ENCODE measurements at regions not wholly inside any gene's neighbourhood (a gene's known extent, or its start where the extent isn't known, plus 50 kb on each side); places are given as distances from the start of the nearest gene placed in this dataset.

DNA sequence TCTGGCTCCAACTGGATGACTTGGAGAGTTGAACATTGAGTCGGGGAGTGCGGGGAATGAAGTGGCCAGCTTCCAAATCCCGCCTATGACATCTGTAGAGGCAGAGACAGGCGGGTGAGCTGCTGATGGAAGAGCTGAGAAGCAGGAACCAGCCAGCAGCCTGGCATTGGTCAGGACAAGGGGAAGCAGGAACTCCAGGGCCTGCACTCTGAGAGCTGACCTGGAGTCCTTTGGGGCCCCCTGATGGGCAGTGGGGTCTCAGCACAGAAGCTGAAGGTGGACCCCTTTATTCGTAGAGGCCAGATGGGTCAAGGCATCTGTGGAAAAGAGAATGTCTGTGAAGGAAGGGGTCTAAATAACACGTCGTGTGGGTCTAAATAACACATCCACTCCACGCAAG is 57.0 kb downstream of the SEC61G start:
- Histone ChIP-seq H3K4me1 (ENCODE audit: insufficient read depth, low read length) (no peaks in the 10 kb centered on the region), H3K9ac (ENCODE audit: low read depth, low read length) (no peak overlapping the region), H3K9me3 (ENCODE audit: insufficient read depth, low read depth, low read length) (no peaks in the 10 kb centered on the region), H3K36me3 (ENCODE audit: insufficient read depth, low read depth, low read length) (no peaks in the 10 kb centered on the region), H3K4me3 (ENCODE audit: low read length) (no peak overlapping the region), H3K27me3 (ENCODE audit: insufficient read depth, low read length) (no peaks in the 10 kb centered on the region), H3K27ac (ENCODE audit: low read length) (no peak overlapping the region)

GRCh38 chr7:54699715-54700114 is 59.3 kb downstream of the SEC61G start:
- no peaks in the 10 kb centered on the region for H3K36me3 ChIP-seq (ENCODE audit: insufficient read depth, low read depth, low read length)
- no peaks in the 10 kb centered on the region for H3K9me3 ChIP-seq (ENCODE audit: insufficient read depth, low read depth, low read length)

DNA sequence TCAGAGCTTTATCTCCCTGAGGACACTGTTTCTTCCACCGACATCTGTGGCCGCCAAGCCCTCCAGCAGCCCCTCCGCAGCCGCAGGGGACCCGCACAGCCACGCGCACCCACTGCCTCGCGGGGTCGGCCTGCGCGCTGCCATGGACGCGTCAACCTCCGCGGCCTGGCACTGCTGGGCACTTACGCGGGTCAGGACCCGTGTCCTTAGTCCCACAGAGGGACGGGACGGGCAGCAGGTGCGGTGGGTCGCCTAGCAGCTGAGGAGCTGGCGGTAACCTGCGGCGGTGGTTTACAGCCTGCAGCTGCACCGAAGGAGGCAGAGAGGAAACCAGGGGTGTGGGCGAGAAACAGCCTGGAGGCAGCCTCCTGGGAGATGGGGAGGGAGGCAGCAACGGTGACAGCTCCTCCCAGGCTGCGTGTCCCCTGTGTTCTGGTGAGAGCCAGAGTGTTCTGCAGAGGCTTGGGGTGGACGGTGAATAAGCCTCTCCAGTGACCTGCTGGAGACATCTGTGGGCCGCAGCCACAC is 61.3 kb downstream of the SEC61G start:
- H3K9ac ChIP-seq (ENCODE audit: low read depth, low read length), result no peak overlapping the region
- no peak overlapping the region for H3K27ac ChIP-seq (ENCODE audit: low read length)
- no peaks in the 10 kb centered on the region for H3K36me3 ChIP-seq (ENCODE audit: insufficient read depth, low read depth, low read length)
- H3K9me3 ChIP-seq (ENCODE audit: insufficient read depth, low read depth, low read length), result no peaks in the 10 kb centered on the region
- no peaks in the 10 kb centered on the region for H3K27me3 ChIP-seq (ENCODE audit: insufficient read depth, low read length)
- H3K4me3 ChIP-seq (ENCODE audit: low read length), result no peak overlapping the region
- no peaks in the 10 kb centered on the region for H3K4me1 ChIP-seq (ENCODE audit: insufficient read depth, low read length)

More at GRCh38 chr7:54699715-54700114, 59.3 kb downstream of the SEC61G start:
- Histone ChIP-seq H3K27me3 (ENCODE audit: insufficient read depth, low read length) (no peaks in the 10 kb centered on the region), H3K4me1 (ENCODE audit: insufficient read depth, low read length) (no peaks in the 10 kb centered on the region), H3K9ac (ENCODE audit: low read depth, low read length) (no peak overlapping the region), H3K4me3 (ENCODE audit: low read length) (no peak overlapping the region), H3K27ac (ENCODE audit: low read length) (no peak overlapping the region)

- no peak overlapping the region for H3K9ac ChIP-seq (ENCODE audit: low read depth, low read length)
- H3K4me1 ChIP-seq (ENCODE audit: insufficient read depth, low read length), result peaks cover 10% of the 10 kb centered on the region; the same call in 1 of the 2 replicates
- H3K9me3 ChIP-seq (ENCODE audit: insufficient read depth, low read depth, low read length), result no peaks in the 10 kb centered on the region
- no peaks in the 10 kb centered on the region for H3K36me3 ChIP-seq (ENCODE audit: insufficient read depth, low read depth, low read length)
- H3K27ac ChIP-seq (ENCODE audit: low read length), result no peak overlapping the region
- no peak overlapping the region for H3K4me3 ChIP-seq (ENCODE audit: low read length)
- H3K27me3 ChIP-seq (ENCODE audit: insufficient read depth, low read length), result no peaks in the 10 kb centered on the region
Measured at GRCh38 chr7:54690892-54691291, 68.1 kb downstream of the SEC61G start.

- no peak overlapping the region for H3K9ac ChIP-seq (ENCODE audit: low read depth, low read length)
- no peak overlapping the region for H3K4me3 ChIP-seq (ENCODE audit: low read length)
- no peak overlapping the region for H3K27ac ChIP-seq (ENCODE audit: low read length)
- H3K27me3 ChIP-seq (ENCODE audit: insufficient read depth, low read length), result no peaks in the 10 kb centered on the region
- peaks cover 10% of the 10 kb centered on the region; the same call in 1 of the 2 replicates for H3K4me1 ChIP-seq (ENCODE audit: insufficient read depth, low read length)
- H3K36me3 ChIP-seq (ENCODE audit: insufficient read depth, low read depth, low read length), result no peaks in the 10 kb centered on the region
- no peaks in the 10 kb centered on the region for H3K9me3 ChIP-seq (ENCODE audit: insufficient read depth, low read depth, low read length)
Measured at GRCh38 chr7:54690050-54690443, 69.0 kb downstream of the SEC61G start.

GRCh38 chr7:54689394-54690049 is 69.5 kb downstream of the SEC61G start:
- H3K4me1 ChIP-seq (ENCODE audit: insufficient read depth, low read length), result peaks cover 10% of the 10 kb centered on the region; the same call in 1 of the 2 replicates
- H3K27me3 ChIP-seq (ENCODE audit: insufficient read depth, low read length), result no peaks in the 10 kb centered on the region
- no peaks in the 10 kb centered on the region for H3K36me3 ChIP-seq (ENCODE audit: insufficient read depth, low read depth, low read length)
- no peak overlapping the region for H3K9ac ChIP-seq (ENCODE audit: low read depth, low read length)
- no peak overlapping the region for H3K4me3 ChIP-seq (ENCODE audit: low read length)
- no peak overlapping the region for H3K27ac ChIP-seq (ENCODE audit: low read length)
- H3K9me3 ChIP-seq (ENCODE audit: insufficient read depth, low read depth, low read length), result no peaks in the 10 kb centered on the region

- no peak overlapping the region for H3K4me3 ChIP-seq (ENCODE audit: low read length)
- no peak overlapping the region for H3K9ac ChIP-seq (ENCODE audit: low read depth, low read length)
- no peaks in the 10 kb centered on the region for H3K36me3 ChIP-seq (ENCODE audit: insufficient read depth, low read depth, low read length)
- H3K4me1 ChIP-seq (ENCODE audit: insufficient read depth, low read length), result peaks cover 10% of the 10 kb centered on the region; the same call in 1 of the 2 replicates
- H3K9me3 ChIP-seq (ENCODE audit: insufficient read depth, low read depth, low read length), result no peaks in the 10 kb centered on the region
- no peak overlapping the region for H3K27ac ChIP-seq (ENCODE audit: low read length)
- H3K27me3 ChIP-seq (ENCODE audit: insufficient read depth, low read length), result no peaks in the 10 kb centered on the region
Measured at GRCh38 chr7:54687462-54688212, 71.4 kb downstream of the SEC61G start.

DNA sequence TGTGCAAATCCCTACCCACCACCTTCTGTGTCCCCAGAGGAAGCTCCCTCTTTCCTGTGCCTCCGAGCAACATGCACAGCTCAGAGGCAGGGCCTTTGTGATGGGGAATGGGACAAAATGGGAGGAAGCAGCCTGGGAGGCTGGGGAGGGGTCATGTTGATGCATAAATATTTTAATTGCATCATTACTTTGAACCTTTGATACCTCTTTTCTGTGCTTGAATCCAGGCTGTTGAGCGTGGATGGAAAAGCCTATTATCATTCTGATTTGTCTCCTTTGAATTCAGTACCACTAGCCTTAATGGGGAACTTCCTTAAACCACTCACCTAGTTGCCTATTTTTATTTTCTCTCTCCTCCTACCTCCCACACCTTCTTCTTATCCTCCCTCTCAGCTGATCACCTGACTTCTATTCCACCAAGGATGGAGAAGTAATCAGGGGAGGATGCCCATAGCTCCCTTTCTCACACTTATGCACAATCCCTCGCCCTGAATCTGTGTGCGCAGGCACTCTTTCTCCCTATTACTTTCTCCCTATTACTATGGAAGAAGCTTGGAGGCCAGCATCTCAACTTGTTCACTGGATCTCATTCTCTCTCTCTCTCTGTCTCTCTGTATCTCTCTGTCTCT is 78.5 kb downstream of the SEC61G start:
- H3K27me3 ChIP-seq (ENCODE audit: insufficient read depth, low read length), result no peaks in the 10 kb centered on the region
- H3K4me3 ChIP-seq (ENCODE audit: low read length), result peak overlapping the region; percentile 4; the same call in 1 of the 2 replicates
- H3K9ac ChIP-seq (ENCODE audit: low read depth, low read length), result no peak overlapping the region; the same call in 1 of the 2 replicates
- H3K27ac ChIP-seq (ENCODE audit: low read length), result peak overlapping the region; percentile 39
- H3K4me1 ChIP-seq (ENCODE audit: insufficient read depth, low read length), result peaks cover 14% of the 10 kb centered on the region; the same call in 1 of the 2 replicates
- no peaks in the 10 kb centered on the region for H3K36me3 ChIP-seq (ENCODE audit: insufficient read depth, low read depth, low read length)
- no peaks in the 10 kb centered on the region for H3K9me3 ChIP-seq (ENCODE audit: insufficient read depth, low read depth, low read length)

DNA sequence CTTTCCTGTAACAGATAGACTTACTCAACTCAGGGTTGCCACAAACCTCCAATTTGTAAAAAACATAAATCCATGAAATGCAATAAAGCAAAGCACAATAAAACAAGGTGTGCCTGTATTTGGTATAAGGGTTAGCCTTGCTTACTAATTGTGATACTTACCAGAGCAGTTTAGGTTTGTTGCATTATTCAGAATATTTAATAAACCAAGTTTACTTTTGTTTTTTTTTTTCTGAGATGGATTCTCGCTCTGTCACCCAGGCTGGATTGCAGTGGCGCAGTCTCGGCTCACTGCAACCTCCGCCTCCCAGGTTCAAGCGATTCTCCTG is 79.6 kb downstream of the SEC61G start:
- Histone ChIP-seq H3K27me3 (ENCODE audit: insufficient read depth, low read length) (no peaks in the 10 kb centered on the region), H3K9ac (ENCODE audit: low read depth, low read length) (no peak overlapping the region; the same call in 1 of the 2 replicates), H3K27ac (ENCODE audit: low read length) (no peak overlapping the region), H3K9me3 (ENCODE audit: insufficient read depth, low read depth, low read length) (no peaks in the 10 kb centered on the region), H3K4me1 (ENCODE audit: insufficient read depth, low read length) (peaks cover 17% of the 10 kb centered on the region), H3K36me3 (ENCODE audit: insufficient read depth, low read depth, low read length) (no peaks in the 10 kb centered on the region), H3K4me3 (ENCODE audit: low read length) (no peak overlapping the region)

DNA sequence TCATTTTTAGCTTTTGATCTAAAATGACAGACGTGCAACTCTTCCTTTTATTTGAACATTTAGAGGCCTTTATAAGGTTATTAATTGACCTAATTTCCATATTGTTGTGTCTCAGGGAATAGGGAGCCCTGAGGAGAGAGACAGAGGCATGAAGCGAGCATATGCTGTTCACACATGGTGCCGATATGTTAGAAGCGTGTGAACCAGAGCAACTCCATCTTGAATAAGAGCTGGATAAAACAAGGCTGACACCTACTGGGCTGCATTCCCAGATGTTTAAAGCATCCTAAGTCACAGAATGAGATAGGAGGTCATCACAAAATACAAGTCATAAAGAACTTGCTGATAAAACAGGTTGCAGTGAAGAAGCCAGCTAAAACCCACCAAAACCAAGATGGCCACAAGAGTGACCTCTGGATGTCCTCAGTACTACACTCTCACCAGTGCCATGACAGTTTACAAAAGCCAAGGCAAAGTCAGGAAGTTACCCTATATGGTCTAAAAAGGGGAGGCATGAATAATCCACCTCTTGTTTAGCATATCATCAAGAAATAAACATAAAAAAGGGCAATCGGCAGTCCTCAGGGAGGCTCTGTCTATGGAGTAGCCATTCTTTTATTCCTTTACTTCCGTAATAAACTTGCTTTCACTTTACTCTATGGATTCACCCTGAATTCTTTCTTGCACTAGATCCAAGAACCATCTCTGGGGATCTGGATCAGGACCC is 80.1 kb downstream of the SEC61G start:
- Histone ChIP-seq H3K27ac (ENCODE audit: low read length) (no peak overlapping the region), H3K9ac (ENCODE audit: low read depth, low read length) (no peak overlapping the region), H3K4me3 (ENCODE audit: low read length) (no peak overlapping the region), H3K36me3 (ENCODE audit: insufficient read depth, low read depth, low read length) (no peaks in the 10 kb centered on the region), H3K4me1 (ENCODE audit: insufficient read depth, low read length) (peaks cover 17% of the 10 kb centered on the region), H3K27me3 (ENCODE audit: insufficient read depth, low read length) (no peaks in the 10 kb centered on the region), H3K9me3 (ENCODE audit: insufficient read depth, low read depth, low read length) (no peaks in the 10 kb centered on the region)

DNA sequence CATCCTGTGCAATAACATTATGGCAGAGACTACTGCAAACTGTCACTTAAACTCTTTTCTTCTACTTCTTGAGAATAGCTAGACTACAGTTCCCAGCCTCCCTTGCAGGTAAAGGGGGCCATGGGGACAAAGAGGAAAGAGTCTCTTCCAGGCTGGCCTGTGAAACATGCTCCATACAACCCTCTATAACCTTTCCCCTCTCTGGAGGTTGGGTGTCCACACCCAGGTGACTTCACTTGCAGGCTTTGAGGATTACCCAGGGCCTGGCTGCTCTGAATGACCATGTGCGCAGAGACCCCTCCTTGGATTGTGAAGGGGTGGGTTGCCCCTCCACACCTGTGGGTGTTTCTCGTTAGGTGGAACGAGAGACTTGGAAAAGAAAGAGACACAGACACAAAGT is 84.1 kb downstream of the SEC61G start:
- Histone ChIP-seq H3K9ac (ENCODE audit: low read depth, low read length) (no peak overlapping the region), H3K27ac (ENCODE audit: low read length) (no peak overlapping the region), H3K4me1 (ENCODE audit: insufficient read depth, low read length) (peaks cover 4% of the 10 kb centered on the region)

More for the DNA sequence above, 84.1 kb downstream of the SEC61G start:
- no peaks in the 10 kb centered on the region for H3K36me3 ChIP-seq (ENCODE audit: insufficient read depth, low read depth, low read length)
- no peaks in the 10 kb centered on the region for H3K9me3 ChIP-seq (ENCODE audit: insufficient read depth, low read depth, low read length)
- no peak overlapping the region for H3K4me3 ChIP-seq (ENCODE audit: low read length)
- no peaks in the 10 kb centered on the region for H3K27me3 ChIP-seq (ENCODE audit: insufficient read depth, low read length)
